GM18858 (cell line): ENCODE measurements at regions not wholly inside any gene's neighbourhood (a gene's known extent, or its start where the extent isn't known, plus 50 kb on each side); places are given as distances from the start of the nearest gene placed in this dataset.

ENCODE experiments used
- ATAC-seq: cut with Tn5 transposase; IDR thresholded peaks from one replicate; pipeline ENCODE4 v1.9.1; 2021; ENCODE audit not compliant: unreplicated experiment

DNA sequence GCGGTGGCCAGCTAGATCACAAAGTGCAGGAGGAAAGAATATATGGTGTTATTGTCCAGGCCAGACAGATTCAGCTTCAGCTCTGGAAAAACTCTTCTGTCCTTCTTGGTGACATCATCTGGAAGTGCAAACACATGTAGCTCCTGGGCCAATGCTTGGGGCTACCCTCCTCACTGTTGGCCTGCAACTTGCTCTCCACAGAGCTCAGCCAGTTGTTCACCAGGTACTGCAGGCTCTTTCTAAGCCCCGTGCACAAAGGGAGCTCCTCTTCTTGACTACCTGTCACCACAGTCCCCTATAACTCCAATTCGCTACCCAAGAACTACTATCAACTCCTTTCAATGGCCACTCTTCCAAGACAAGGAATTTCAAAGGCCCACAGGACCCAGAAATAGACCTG, 1175.9 kb upstream of the CDH9 start:
- ATAC-seq, result no peak

DNA sequence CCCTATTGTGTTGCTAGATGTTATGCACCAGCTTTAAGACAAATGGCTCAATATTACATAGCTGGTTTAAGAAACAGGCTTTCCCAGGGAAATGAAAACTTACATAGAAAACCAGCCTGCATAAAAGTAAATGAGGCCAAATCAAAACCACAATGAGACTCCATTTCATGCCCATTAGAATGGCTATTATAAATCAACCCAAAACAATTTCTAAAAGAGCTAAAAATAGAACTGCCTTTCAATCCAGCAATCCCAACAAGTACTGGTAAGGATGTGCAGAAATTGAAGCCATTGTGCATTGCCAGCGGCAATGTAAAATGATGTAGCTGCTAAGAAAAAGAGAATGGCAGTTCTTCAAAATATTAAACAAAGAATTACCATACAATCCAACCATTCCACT, 1170.0 kb upstream of the CDH9 start:
- no peak for ATAC-seq

DNA sequence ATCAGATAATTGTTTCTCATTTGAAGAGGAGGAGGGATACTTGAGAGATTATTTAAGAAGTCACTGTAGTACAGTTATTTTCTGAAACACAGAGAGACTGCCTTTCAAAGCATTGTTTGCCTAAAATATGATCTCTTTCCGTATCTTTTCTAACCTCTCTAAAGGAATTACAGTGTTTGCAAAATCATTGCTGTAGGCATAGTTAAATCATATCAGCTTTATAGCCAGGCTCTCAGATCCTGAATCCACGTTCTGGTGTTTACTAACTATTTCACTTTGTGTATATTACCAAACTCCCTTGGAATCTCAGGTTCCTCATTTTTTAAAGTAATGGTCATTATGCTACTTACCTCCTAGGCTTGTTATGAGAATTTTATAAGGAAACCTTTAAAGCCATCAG, 1151.6 kb upstream of the CDH9 start:
- no peak for ATAC-seq

DNA sequence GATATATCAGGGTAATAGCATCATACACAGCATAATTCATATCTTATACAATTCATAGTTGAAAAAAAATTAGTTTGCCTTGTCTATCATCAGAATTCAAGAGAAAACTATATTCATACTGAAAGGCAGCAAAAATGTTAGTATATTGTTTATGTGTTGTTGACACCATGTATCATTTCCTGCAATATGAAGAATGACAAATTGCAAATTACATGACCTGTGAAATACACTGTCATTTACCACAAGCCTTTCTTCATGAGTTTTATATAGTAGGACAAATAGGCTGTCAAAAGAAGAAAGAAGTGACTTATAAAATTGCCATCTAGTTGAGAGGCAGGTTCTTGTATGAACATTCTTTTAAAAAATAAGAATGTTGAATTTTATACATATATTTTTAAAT, 1136.3 kb upstream of the CDH9 start:
- no peak for ATAC-seq

DNA sequence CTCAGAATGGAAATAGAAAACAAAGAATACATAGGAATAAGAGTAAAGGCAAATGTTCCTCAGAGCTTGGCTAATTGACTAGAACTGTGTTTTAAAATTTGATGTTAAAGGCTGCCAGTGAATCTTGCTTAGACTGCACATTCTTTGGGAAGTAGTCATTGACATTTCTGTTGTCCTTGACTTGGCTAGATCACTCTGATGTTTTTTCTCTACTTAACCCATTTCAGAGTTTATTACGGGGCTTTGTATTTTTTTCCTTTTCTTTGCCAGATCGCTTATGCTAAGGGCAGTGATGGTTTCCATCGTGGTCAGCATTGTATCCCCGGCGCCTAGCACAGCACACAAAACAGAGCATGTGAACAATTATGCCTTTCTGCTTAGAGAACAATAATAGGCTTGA, 1126.7 kb upstream of the CDH9 start:
- ATAC-seq, result no peak

DNA sequence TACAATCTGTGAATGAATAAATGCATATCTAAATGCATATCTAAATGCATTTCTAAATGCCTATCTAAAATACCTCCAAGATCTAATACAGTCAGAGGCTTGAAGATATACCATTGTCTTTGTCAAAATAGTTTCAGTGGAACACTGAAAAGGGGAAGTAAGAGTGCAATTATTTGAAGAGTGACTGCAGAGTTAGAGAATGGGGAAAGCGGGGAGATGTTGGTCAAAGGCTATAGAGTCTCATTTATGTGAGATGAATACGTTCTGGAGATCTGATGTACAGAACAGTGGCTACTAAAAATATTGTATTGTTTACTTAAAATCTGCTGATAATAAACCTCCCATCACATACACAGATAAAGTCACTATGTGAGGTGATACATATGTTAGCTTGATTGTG, 1126.2 kb upstream of the CDH9 start:
- no peak for ATAC-seq

DNA sequence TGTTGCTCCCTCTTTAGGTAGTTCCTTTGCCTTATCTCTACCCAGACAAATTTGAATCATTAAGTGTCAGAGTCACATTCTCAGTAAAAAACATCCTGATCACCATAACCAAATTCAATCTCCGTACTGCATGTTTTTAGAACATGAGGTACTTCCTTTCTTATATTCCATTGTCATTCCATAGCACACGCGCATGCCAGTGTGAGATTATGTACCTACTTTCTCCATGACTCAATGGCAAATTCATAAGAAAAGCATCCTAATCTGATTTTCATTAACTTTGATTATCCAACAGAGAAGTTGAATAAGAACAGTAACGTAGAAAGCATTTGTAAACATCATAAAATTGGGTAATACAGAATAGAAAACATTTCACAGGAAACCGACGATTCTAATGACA, 1118.6 kb upstream of the CDH9 start:
- no peak for ATAC-seq

DNA sequence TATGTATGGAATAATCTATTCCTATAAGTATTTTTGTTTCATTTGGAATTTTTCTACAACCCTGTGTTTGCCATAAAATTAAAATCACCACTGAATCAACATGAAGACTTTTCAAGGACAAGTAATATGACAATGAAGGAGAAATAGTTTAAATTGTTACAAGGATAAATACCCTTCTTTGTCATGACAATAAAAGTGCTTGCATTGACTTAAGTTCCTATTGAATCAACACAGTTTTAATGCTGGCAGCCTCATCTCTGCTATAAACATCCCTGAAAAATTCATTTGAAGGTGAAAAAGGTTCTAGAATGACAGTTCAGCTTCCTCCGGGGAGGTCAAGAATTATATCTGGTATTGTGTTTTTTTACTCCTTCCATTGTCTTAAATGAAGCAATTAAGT, 1105.1 kb upstream of the CDH9 start:
- no peak for ATAC-seq

DNA sequence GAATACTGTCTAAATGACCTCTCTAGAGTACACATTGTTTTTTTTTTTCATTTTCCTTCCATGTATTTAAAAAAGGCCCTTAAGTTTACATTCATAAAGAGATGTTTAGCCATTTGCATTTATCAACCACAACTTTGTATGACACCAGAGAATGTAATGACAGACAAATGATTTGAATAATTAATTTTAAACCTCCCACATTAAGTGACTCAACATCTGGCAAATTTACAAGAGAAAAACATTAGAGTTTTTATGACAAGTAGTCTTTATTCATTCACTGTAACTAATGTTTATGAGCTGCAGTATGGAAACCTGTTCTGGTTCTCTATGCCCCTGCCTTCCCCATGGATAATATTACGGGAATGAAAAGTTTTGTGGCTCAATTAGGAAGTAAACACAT, 1093.8 kb upstream of the CDH9 start:
- no peak for ATAC-seq

DNA sequence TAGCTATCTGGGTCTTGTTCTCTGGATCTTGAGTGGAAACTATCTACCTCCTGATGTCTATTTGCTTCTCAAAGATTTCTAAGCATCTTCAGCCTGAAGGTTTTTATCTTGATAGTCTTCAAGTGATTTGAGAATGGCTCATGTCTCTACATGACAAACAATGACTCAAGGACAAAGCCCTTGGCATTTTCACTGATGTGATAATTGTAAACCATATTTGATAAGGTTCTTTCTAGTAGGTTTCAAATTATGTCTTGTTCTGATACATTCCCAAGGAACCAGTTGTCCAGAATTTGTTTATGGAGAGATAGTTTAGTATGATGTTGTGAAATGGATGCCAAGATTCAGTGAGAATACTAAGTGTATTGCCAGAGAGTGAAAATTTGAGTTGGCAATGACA, 1079.3 kb upstream of the CDH9 start:
- ATAC-seq, result no peak

DNA sequence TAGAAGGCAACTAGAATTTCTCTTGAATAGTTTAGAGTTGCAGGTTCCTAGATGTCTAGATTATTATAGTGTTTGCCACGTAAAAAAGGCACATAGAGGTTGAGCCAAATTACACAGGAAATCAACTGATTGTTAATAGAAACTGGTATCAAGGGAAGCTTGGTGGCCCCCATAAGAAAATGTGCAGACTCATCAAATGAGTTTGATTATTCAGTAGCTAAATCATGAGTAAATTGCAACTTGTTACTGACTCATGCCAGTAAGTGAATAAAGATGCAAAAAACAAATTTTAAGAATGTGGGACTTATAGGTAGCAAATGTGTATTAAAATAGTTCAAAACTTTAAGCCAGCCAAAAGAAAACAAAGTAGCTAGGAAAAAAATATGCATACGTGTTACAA, 1078.9 kb upstream of the CDH9 start:
- ATAC-seq, result no peak

DNA sequence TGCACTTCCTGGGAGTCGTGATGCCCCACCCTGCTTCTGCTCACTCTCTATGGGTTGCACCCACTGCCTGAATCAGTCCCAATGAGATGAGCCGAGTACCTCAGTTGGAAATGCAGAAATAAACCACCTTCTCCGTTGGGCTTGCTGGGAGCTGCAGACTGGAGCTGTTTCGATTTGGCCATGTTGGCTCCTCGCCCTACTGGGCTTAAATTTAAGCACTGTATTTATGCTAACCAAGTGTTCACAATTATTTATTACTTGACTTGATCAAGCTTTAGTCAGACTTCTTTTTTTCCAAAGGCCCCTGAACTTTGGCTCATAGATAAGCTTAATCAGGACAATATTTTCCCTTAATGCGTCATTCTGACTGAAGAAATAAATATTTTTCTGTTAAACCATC, 1072.4 kb upstream of the CDH9 start:
- no peak for ATAC-seq

DNA sequence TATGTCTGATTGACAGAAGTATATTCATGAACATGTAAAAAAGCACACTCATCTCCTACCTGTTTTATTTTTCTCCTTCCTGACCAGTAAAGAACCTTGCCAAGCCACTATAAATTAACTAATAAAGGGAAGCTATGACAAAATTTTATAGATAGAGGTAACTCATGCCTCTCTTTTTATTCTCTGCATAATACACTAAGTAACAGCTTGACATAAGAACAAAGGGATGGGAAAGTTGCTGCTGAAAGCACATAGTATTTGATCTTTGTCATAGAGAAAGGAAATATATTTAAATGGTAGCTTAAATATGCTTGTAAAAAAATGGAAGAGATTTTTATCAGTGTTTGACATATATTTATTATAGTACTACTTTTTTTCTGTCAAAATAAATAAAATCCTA, 1065.7 kb upstream of the CDH9 start:
- ATAC-seq, result no peak

DNA sequence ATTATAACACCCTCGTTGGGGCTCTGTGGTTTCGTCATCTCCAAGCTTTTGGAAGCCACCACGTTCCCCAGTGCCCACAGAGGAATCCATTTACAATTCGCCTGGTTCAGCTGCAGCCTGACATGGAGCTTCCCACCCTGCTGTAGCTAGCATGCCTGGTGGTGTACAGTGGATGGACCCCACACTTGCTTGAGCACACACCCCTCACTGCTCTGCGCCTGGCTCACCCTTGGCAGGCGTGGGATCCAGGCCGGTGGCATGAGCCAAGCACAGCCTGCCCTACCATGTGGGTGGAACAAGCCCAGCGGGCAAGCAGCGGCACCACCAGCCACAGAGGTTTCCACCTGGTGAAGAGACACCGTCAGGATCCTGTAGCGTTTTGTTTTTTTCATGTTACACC, 1045.7 kb upstream of the CDH9 start:
- ATAC-seq, result no peak

DNA sequence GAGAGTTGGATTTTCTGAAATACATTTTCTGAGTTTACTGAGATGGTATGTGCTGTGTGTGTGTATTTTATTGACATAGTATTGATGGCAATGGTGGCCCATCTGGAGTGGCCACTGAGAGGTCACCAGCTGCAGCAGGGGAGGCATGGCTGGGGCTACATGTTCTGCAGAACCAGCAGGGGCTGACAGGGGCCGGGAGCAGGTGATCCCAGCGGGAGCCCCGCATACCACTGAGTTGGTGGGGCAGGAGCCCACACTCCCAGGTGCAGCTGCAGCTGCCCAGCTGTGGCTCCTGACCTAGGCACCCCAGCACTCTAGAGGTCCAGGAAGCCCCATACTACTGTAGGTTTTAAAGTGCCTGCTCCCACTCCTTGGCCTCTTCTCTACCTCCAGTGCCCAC, 1044.2 kb upstream of the CDH9 start:
- no peak for ATAC-seq

DNA sequence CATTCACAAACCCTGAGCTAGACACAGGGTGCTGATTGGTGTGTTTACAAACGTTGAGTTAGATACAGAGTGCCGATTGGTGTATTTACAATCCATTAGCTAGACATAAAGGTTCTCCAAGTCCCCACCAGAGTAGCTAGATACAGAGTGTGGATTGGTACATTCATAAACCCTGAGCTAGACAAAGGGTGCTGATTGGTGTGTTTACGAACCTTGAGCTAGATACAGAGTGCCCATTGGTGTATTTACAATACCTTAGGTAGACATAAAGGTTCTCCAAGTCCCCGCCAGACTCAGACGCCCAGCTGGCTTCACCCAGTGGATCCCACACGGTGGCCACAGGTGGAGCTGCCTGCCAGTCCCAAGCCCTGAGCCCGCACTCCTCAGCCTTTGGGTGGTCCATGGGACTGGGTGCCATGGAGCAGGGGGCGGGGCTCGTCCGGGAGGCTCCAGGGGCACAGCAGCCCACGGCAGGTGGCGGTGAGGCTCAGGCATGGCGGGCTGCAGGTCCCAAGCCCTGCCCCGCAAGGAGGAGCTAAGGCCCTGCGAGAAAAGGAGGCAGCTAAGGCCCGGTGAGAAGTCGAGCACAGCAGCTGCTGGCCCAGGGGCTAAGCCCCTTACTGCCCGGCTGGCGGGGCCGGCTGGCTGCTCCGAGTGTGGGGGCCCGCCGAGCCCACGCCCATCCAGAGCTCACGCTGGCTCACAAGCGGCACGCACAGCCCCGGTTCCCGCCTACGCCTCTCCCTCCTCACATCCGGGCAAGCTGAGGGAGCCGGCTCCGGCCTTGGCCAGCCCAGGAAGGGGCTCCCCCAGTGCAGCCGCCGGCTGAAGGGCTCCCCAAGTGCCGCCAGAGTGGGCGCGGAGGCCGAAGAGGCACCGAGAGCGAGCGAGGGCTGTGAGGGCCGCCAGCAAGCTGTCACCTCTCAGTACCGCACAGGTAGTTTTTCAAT, 1039.2 kb upstream of the CDH9 start:
- ATAC-seq, result no peak

DNA sequence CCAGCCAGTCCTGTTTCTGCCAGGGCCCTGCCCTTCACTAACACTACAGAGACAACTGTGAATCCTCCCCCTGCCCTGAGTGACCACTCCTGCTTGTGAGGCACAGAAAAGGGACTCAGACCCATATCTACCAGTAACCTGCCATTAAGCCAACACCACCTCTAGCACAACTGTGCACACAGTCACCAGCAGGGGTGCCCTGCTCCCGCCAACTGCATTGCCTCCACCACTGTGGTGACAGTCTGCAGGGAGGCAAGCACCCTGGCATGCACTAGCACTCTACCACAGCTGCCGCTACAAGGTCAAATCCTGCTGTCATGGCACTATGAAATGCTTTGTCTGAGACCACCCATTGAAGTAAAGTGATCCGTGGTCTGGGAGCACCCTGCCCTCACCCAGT, 1028.5 kb upstream of the CDH9 start:
- no peak for ATAC-seq

DNA sequence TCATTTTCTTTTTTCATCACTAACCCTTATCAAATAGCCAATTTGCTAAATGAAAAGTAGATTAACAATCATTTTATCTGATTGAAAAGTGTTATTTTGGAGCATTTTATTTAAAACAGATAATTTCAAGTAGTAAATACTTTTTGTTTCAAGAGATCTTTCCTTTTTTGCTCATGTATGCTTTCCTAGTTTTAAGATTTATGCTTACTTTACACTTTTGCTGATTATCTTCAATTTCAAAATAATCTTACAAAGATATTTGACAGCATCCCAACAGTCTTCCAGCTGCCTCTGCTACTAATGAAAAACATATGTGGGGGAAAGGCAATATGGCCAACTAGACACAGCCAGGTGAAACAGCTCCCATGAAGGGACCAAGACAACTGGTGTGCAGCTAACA, 1027.3 kb upstream of the CDH9 start:
- ATAC-seq, result no peak

DNA sequence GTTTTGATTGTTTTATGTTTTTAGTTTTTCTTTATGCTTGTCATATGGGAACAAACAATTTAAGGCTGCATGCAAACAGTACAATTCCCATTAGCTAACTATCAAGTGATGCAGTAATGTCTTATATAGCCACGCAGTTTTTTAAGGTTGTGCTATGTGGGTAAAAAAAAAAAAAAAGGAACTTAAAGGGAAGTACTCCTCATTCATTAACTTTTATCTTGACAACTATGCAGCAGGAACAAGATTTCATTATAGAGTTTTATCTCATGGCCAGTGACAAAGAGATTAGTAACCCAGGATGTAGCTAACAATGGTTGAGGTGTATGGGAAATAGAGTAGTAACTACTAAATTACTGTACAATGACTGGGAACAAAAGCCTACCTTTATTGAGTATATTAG, 1008.2 kb upstream of the CDH9 start:
- no peak for ATAC-seq

DNA sequence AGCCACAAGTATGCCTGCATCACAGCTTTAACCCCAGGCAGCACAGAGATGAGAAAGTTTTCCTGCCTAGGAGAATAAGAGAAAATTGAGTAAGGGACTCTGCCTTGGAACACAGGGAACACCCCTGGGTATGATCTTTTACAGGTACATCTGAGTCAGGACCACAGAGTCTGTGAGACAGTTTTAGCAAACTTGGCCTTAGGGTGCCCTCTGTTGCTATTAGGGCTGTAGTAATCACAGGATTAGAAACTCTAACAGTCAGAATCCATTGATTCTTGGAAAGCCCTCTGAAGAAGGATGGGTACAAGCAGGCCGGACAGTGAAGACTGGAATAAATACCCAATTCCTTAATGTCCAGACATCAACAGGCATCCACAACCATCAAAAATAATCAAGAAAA, 989.5 kb upstream of the CDH9 start:
- no peak for ATAC-seq

DNA sequence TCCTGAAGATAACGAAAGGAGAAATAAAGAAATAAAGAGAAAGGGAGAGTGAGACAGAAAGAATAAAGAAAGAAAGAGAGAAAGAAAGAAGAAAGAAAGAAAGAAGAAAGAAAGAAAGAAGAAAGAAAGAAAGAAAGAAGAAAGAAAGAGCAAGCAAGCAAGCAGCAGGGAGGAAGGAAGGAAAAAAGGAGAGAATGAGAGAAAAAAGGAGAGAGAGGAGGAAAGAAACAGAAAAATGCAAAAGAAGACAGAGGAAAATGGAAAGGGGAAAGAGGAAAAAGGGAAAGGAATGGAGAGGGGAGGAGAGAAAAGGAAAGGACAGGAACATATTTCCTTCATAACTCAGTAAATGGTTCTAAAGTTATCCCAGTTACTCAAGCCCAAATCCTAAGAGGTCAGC, 978.8 kb upstream of the CDH9 start:
- ATAC-seq, result no peak

DNA sequence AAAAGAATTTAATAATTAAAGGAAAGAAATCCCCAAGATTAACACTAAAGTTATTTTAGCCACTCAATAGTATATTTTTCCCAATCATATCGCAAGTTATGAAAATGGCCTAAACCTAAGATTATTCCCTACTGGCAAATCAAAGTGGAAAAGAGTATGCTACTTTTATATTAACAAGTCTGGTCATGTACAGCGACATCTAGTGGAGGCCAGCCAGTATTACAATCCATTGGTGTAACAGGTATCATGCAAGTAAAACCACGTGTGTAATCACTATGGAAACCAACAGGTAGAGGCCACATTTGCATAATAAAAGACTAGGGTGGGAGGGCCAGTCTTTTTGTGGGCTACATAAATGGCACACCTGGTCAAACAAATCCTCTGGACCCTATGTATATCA, 976.4 kb upstream of the CDH9 start:
- no peak for ATAC-seq

DNA sequence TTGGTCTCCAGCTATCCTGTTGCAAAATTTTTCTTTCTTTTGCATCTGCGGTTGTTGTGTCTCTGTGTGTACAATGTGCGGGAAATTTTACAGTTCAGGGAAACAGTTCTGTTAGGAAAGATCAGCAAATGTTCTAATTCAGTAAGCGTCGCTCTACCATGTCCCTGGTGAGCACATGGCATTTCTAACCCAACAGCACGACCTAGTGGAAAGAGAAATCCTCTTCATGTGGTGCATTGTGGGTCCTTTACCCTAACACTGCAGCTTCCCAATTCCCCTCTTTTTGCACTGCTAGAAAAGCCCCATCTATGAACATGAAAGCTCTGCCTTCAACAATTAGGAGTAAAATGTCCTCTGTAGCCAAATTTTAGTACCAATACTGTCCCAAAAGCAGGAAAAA, 974.2 kb upstream of the CDH9 start:
- ATAC-seq, result no peak
